ENCODE measurements at regions not wholly inside any gene's neighbourhood (a gene's known extent, or its start where the extent isn't known, plus 50 kb on each side); places are given as distances from the start of the nearest gene placed in this dataset.

DNA sequence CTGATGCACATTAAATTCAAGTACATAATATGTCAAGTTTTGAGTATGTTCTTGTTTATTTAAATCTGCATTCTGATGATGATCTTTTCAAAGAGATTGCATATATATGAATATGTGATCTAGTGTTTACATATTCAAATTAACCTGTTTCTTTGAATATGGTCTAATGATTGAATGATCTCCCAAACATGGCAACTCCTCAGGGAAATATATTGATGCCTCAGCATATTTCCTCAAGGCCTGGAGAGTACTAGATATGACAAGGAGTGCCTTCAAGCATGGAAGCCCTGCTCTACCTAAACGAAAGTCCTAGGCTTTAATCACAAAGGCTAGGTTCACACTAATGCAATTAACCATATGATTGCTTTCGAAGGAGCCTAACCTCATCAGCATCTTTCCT is 532.8 kb downstream of the ZIC1 start:
- TF ChIP-seq, protein P1, sequence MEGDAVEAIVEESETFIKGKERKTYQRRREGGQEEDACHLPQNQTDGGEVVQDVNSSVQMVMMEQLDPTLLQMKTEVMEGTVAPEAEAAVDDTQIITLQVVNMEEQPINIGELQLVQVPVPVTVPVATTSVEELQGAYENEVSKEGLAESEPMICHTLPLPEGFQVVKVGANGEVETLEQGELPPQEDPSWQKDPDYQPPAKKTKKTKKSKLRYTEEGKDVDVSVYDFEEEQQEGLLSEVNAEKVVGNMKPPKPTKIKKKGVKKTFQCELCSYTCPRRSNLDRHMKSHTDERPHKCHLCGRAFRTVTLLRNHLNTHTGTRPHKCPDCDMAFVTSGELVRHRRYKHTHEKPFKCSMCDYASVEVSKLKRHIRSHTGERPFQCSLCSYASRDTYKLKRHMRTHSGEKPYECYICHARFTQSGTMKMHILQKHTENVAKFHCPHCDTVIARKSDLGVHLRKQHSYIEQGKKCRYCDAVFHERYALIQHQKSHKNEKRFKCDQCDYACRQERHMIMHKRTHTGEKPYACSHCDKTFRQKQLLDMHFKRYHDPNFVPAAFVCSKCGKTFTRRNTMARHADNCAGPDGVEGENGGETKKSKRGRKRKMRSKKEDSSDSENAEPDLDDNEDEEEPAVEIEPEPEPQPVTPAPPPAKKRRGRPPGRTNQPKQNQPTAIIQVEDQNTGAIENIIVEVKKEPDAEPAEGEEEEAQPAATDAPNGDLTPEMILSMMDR (IDR thresholded peaks at IDR 0.05) = no peak
- TF ChIP-seq POLR2AphosphoS5 (IDR thresholded peaks at IDR 0.05) = no peak

Data from breast epithelium (tissue), 3 donors.